Liver (tissue), 7 donors: ENCODE measurements at regions not wholly inside any gene's neighbourhood (a gene's known extent, or its start where the extent isn't known, plus 50 kb on each side); places are given as distances from the start of the nearest gene placed in this dataset.

Experiments used
- DNase-seq: peaks from one replicate; pipeline ENCODE4 v3.0.0-alpha.2; 2017; ENCODE audit warnings: low spot score
- H3K27ac ChIP-seq, 2 donors: one replicate each; pipeline ENCODE4 v1.7.0; 2013; ENCODE audit warnings: inconsistent platforms in 2 of 2, low read length in 2 of 2, control low read depth in 1 of 2, low read depth in 1 of 2, mild to moderate bottlenecking in 1 of 2
- H3K27me3 ChIP-seq, 4 donors: one replicate each; pipeline versions ENCODE4 v1.6.1 to v1.7.0; 2013; ENCODE audit warnings: low read length in 3 of 4, inconsistent platforms in 1 of 4, mild to moderate bottlenecking in 1 of 4, moderate library complexity in 1 of 4; ENCODE audit not compliant: control insufficient read depth in 4 of 4, insufficient read depth in 4 of 4
- H3K36me3 ChIP-seq, 4 donors: one replicate each; pipeline versions ENCODE4 v1.6.1 to v1.7.0; 2013; ENCODE audit warnings: low read length in 3 of 4, mild to moderate bottlenecking in 3 of 4, low read depth in 1 of 4, moderate library complexity in 1 of 4; ENCODE audit not compliant: control insufficient read depth in 4 of 4, insufficient read depth in 3 of 4
- H3K4me1 ChIP-seq, 4 donors: one replicate each; pipeline versions ENCODE4 v1.6.1 to v1.7.0; 2013; ENCODE audit warnings: low read length in 3 of 4, mild to moderate bottlenecking in 3 of 4, moderate library complexity in 1 of 4; ENCODE audit not compliant: control insufficient read depth in 4 of 4, insufficient read depth in 4 of 4
- H3K4me3 ChIP-seq, 3 donors: one replicate each; pipeline versions ENCODE4 v1.6.1 to v1.7.0; 2013; ENCODE audit warnings: low read length in 3 of 3, control low read depth in 1 of 3, low read depth in 1 of 3, mild to moderate bottlenecking in 1 of 3
- H3K9ac ChIP-seq, 2 donors: one replicate each; pipeline ENCODE4 v1.7.0; 2013; ENCODE audit warnings: low read length in 2 of 2, mild to moderate bottlenecking in 2 of 2, moderate library complexity in 2 of 2, control low read depth in 1 of 2, low read depth in 1 of 2
- H3K9me3 ChIP-seq, 4 donors: one replicate each; pipeline versions ENCODE4 v1.6.1 to v1.7.0; 2013; ENCODE audit warnings: low read length in 3 of 4; ENCODE audit not compliant: control insufficient read depth in 4 of 4
- EGR1 ChIP-seq, 2 donors: IDR thresholded peaks; 2 replicates each; pipeline ENCODE4 v1.6.1; 2016 to 2018; ENCODE audit warnings: antibody characterized with exemption in 2 of 2, low read depth in 2 of 2
- FOXA1 ChIP-seq: IDR thresholded peaks from 2 replicates; pipeline ENCODE4 v1.6.1; 2016; ENCODE audit warnings: antibody characterized with exemption
- FOXA2 ChIP-seq: IDR thresholded peaks from 2 replicates; pipeline ENCODE4 v1.6.1; 2016; ENCODE audit warnings: antibody characterized with exemption
- HNF4A ChIP-seq, 2 donors: conservative IDR thresholded peaks; 2 replicates each; pipeline ENCODE4 v1.6.1; 2016; ENCODE audit warnings: antibody characterized with exemption in 2 of 2, mild to moderate bottlenecking in 2 of 2
- JUND ChIP-seq, 2 donors: IDR thresholded peaks; 2 replicates each; pipeline ENCODE4 v1.6.1; 2016; ENCODE audit warnings: antibody characterized with exemption in 2 of 2
- NR2F2 ChIP-seq: IDR thresholded peaks from 2 replicates; pipeline ENCODE4 v1.6.1; 2016; ENCODE audit warnings: antibody characterized with exemption
- SP1 ChIP-seq: IDR thresholded peaks from 2 replicates; pipeline ENCODE4 v1.6.1; 2018; ENCODE audit warnings: antibody characterized with exemption, mild to moderate bottlenecking
- TAF1 ChIP-seq: conservative IDR thresholded peaks from 2 replicates; pipeline ENCODE4 v1.6.1; 2016; ENCODE audit warnings: antibody characterized with exemption, mild to moderate bottlenecking
- YY1 ChIP-seq: IDR thresholded peaks from 2 replicates; pipeline ENCODE4 v1.6.1; 2016; ENCODE audit warnings: antibody characterized with exemption, mild to moderate bottlenecking
- ZBTB33 ChIP-seq: IDR thresholded peaks from 2 replicates; pipeline ENCODE4 v1.6.1; 2016; ENCODE audit warnings: antibody characterized with exemption
- WGBS: extraction: QIAGEN DNeasy Blood & Tissue Kit; methylation state at CpG from one replicate; pipeline ENCODE4 v1.1.7; 2013; 5-methylcytosine and 5-hydroxymethylcytosine counted together
- TF ChIP-seq, protein P1 (sequence below): IDR thresholded peaks from 2 replicates; pipeline ENCODE4 v1.6.1; 2016; ENCODE audit warnings: antibody characterized with exemption
- TF ChIP-seq, protein P2 (sequence below): IDR thresholded peaks from 2 replicates; pipeline ENCODE4 v1.6.1; 2016; ENCODE audit warnings: antibody characterized with exemption, mild to moderate bottlenecking
- donor health status: healthy.
- donor health status: healthy.
- donor health status: healthy.
- donor health status: healthy.

DNA sequence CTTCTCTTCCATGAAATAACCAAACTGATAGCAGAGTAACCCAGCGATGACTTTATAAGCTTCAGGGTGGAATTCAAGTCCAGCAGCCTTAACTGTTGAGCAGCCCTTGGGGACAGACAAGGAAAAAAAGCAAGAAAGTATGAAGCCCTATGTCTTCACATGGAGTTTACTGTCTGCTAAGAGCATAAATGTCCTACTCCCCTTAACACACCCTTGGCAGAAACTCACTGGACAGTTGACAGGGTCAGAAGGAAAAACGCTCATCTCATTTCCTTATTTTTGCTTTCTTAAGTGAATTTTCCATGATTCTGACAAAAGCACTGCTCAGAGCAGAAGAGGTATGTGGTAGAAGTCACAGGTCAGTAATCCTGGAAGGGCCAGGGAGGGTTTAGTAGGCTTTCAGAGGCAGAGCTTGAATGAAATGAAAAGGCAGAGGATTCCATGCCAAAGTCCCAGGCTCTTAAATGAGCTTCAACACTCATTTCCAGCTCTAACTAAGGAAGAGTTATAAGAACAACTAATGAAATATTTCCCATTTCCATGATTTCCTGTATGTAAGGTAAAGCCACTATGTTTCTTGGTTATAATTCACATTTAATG, 683.3 kb upstream of the KLHL29 start:
- Histone ChIP-seq H3K36me3 (no peaks in the 10 kb centered on the region), H3K9me3 (peaks cover 0 to 1% (median 0%) of the 10 kb centered on the region in 4 donors), H3K4me3 (no peak overlapping the region), H3K27me3 (no peaks in the 10 kb centered on the region), H3K9ac (no peak overlapping the region), H3K27ac (no peak overlapping the region), H3K4me1 (no peaks in the 10 kb centered on the region)
- WGBS, result 86% methylated on average over 2 of the region's 2 CpGs
- TF ChIP-seq, protein P1, sequence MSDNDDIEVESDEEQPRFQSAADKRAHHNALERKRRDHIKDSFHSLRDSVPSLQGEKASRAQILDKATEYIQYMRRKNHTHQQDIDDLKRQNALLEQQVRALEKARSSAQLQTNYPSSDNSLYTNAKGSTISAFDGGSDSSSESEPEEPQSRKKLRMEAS, result no peak
- no peak for TF ChIP-seq FOXA2
- no peak for TF ChIP-seq ZBTB33
- no peak for TF ChIP-seq NR2F2
- TF ChIP-seq TAF1, result no peak
- TF ChIP-seq YY1, result no peak
- TF ChIP-seq HNF4A (conservative IDR thresholded peaks at IDR 0.05), result no peak
- TF ChIP-seq JUND (IDR thresholded peaks at IDR 0.05), result no peak
- TF ChIP-seq, protein P2, sequence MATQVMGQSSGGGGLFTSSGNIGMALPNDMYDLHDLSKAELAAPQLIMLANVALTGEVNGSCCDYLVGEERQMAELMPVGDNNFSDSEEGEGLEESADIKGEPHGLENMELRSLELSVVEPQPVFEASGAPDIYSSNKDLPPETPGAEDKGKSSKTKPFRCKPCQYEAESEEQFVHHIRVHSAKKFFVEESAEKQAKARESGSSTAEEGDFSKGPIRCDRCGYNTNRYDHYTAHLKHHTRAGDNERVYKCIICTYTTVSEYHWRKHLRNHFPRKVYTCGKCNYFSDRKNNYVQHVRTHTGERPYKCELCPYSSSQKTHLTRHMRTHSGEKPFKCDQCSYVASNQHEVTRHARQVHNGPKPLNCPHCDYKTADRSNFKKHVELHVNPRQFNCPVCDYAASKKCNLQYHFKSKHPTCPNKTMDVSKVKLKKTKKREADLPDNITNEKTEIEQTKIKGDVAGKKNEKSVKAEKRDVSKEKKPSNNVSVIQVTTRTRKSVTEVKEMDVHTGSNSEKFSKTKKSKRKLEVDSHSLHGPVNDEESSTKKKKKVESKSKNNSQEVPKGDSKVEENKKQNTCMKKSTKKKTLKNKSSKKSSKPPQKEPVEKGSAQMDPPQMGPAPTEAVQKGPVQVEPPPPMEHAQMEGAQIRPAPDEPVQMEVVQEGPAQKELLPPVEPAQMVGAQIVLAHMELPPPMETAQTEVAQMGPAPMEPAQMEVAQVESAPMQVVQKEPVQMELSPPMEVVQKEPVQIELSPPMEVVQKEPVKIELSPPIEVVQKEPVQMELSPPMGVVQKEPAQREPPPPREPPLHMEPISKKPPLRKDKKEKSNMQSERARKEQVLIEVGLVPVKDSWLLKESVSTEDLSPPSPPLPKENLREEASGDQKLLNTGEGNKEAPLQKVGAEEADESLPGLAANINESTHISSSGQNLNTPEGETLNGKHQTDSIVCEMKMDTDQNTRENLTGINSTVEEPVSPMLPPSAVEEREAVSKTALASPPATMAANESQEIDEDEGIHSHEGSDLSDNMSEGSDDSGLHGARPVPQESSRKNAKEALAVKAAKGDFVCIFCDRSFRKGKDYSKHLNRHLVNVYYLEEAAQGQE, result no peak
- TF ChIP-seq SP1, result no peak
- no peak for DNase-seq

GRCh38 chr2:22703286-22703920, 681.6 kb upstream of the KLHL29 start:
- Histone ChIP-seq H3K9me3 (peaks cover 0 to 3% (median under 1%) of the 10 kb centered on the region in 4 donors), H3K4me3 (no peak overlapping the region), H3K4me1 (no peaks in the 10 kb centered on the region), H3K9ac (no peak overlapping the region), H3K27me3 (no peaks in the 10 kb centered on the region), H3K27ac (no peak overlapping the region), H3K36me3 (no peaks in the 10 kb centered on the region)
- TF ChIP-seq EGR1 (IDR thresholded peaks at IDR 0.05; ENCODE audit: low read depth in 2 of 2), result no peak
- TF ChIP-seq TAF1, result no peak
- TF ChIP-seq, protein P1, result no peak
- TF ChIP-seq FOXA1, result no peak
- TF ChIP-seq YY1, result no peak
- no peak for TF ChIP-seq NR2F2
- TF ChIP-seq HNF4A (conservative IDR thresholded peaks at IDR 0.05), result no peak
- WGBS, result 59% methylated on average over 1 of the region's 1 CpG
- DNase-seq, result no peak
